ENCODE measurements at regions not wholly inside any gene's neighbourhood (a gene's known extent, or its start where the extent isn't known, plus 50 kb on each side); places are given as distances from the start of the nearest gene placed in this dataset.

- TF ChIP-seq EP300 (conservative IDR thresholded peaks at IDR 0.05; ENCODE audit: poor library complexity, severe bottlenecking): no peak
- TF ChIP-seq TAF1 (IDR thresholded peaks at IDR 0.05; ENCODE audit: low read depth): no peak
- TF ChIP-seq RAD21 (conservative IDR thresholded peaks at IDR 0.05): no peak
- Histone ChIP-seq H3K9me2 (ENCODE audit: insufficient read depth, low read length) (no peaks in the 10 kb centered on the region), H3K9me3 (ENCODE audit: low read length) (no peaks in the 10 kb centered on the region), H3K4me3 (ENCODE audit: low read length) (no peak overlapping the region), H3K79me2 (replicated peaks; ENCODE audit: insufficient read depth, low read length) (no peaks in the 10 kb centered on the region), H3K27ac (ENCODE audit: low read length) (no peak overlapping the region), H3K36me3 (ENCODE audit: insufficient read depth, low read length) (no peaks in the 10 kb centered on the region), H3K27me3 (ENCODE audit: insufficient read depth, low read depth, low read length) (no peaks in the 10 kb centered on the region), H3K9ac (ENCODE audit: low read length) (no peak overlapping the region), H2AFZ (ENCODE audit: low read depth, low read length) (no peak overlapping the region), H3F3A (ENCODE audit: insufficient read depth, low read length, poor library complexity, severe bottlenecking) (no peaks in the 10 kb centered on the region), H3K4me2 (ENCODE audit: low read length) (no peak overlapping the region), H4K20me1 (ENCODE audit: insufficient read depth) (no peaks in the 10 kb centered on the region)
Measured at GRCh38 chr1:29958271-29958670, 721.9 kb downstream of the PTPRU start.

DNA sequence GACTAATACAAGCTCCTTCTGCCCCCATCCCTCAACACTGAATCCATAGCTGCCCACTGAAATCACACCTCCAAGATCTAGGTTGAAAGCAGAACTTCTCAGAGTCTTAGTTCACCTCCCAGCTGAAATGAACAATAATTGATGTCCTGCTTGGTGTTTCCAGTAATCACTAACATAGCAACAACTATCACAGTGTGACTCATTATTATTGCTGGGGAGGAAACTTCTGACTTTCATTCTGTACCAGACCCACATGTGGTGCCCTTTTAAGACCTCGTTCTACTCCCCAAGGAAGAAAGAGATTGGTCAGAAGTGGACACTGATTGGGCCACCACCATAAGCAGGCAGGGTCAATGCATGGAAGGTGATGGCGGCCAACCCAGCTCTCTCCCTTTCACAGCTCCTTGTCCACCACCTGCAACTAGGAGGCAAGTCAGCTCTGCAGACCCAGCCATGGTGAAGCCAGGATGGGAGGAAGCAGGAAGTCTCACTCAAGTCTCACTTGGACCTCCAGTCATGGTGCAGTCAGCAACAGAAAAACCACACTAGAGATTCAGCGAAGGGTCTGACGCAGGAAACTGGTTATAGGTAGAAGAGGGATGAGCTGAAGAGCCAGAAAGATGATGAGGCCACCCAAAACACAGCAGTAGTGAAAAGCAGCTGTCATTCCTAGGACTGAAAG, 720.2 kb downstream of the PTPRU start:
- Histone ChIP-seq H3K9me3 (ENCODE audit: low read length) (no peaks in the 10 kb centered on the region), H3K4me3 (ENCODE audit: low read length) (no peak overlapping the region), H4K20me1 (ENCODE audit: insufficient read depth) (no peaks in the 10 kb centered on the region), H2AFZ (ENCODE audit: low read depth, low read length) (no peak overlapping the region), H3F3A (ENCODE audit: insufficient read depth, low read length, poor library complexity, severe bottlenecking) (no peaks in the 10 kb centered on the region), H3K27me3 (ENCODE audit: insufficient read depth, low read depth, low read length) (no peaks in the 10 kb centered on the region), H3K9ac (ENCODE audit: low read length) (no peak overlapping the region), H3K27ac (ENCODE audit: low read length) (no peak overlapping the region), H3K36me3 (ENCODE audit: insufficient read depth, low read length) (no peaks in the 10 kb centered on the region), H3K4me2 (ENCODE audit: low read length) (no peak overlapping the region), H3K9me2 (ENCODE audit: insufficient read depth, low read length) (no peaks in the 10 kb centered on the region), H3K79me2 (replicated peaks; ENCODE audit: insufficient read depth, low read length) (no peaks in the 10 kb centered on the region)
- TF ChIP-seq CTCF (IDR thresholded peaks at IDR 0.05; ENCODE audit: poor library complexity, severe bottlenecking) (no peak), POLR2AphosphoS5 (IDR thresholded peaks at IDR 0.05) (no peak), SMC3 (conservative IDR thresholded peaks at IDR 0.05; ENCODE audit: poor library complexity) (no peak), REST (IDR thresholded peaks at IDR 0.05; ENCODE audit: borderline replicate concordance) (no peak), EZH2 (IDR thresholded peaks at IDR 0.05; ENCODE audit: borderline replicate concordance, insufficient read depth, low read length, poor library complexity, severe bottlenecking) (no peak), MXI1 (conservative IDR thresholded peaks at IDR 0.05; ENCODE audit: poor library complexity, severe bottlenecking) (no peak), EP300 (conservative IDR thresholded peaks at IDR 0.05; ENCODE audit: poor library complexity, severe bottlenecking) (no peak), RAD21 (conservative IDR thresholded peaks at IDR 0.05) (no peak), TAF1 (IDR thresholded peaks at IDR 0.05; ENCODE audit: low read depth) (no peak)

Measured in neural cell (in vitro differentiated cells).